Upper lobe of left lung (tissue), 6 donors: ENCODE measurements at regions not wholly inside any gene's neighbourhood (a gene's known extent, or its start where the extent isn't known, plus 50 kb on each side); places are given as distances from the start of the nearest gene placed in this dataset.

Experiments used
- ATAC-seq, 2 donors: fragments of 200-7000 bp; cut with Tn5 transposase; one replicate each; pipeline ENCODE4 v1.9.1; 2022; ENCODE audit warnings: mild to moderate bottlenecking in 2 of 2, moderate library complexity in 2 of 2; ENCODE audit not compliant: low FRiP score in 2 of 2
- DNase-seq, 2 donors: peaks; one replicate each; pipeline ENCODE4 v3.0.0-alpha.2; 2019 to 2020
- H3K27ac ChIP-seq, 4 donors: fragments of 200-600 bp; sonication (generic); one replicate each; pipeline ENCODE4 v1.5.1; 2016 to 2019
- H3K27me3 ChIP-seq, 4 donors: fragments of 200-600 bp; sonication (generic); one replicate each; pipeline ENCODE4 v1.5.1; 2017 to 2019
- H3K36me3 ChIP-seq, 4 donors: fragments of 200-600 bp; sonication (generic); one replicate each; pipeline ENCODE4 v1.5.1; 2016 to 2019
- H3K4me1 ChIP-seq, 4 donors: fragments of 200-600 bp; sonication (generic); one replicate each; pipeline ENCODE4 v1.5.1; 2018 to 2019
- H3K4me3 ChIP-seq, 4 donors: fragments of 200-600 bp; sonication (generic); one replicate each; pipeline ENCODE4 v1.5.1; 2017 to 2019; ENCODE audit warnings: mild to moderate bottlenecking in 2 of 4, moderate library complexity in 1 of 4
- H3K9me3 ChIP-seq, 4 donors: fragments of 200-600 bp; sonication (generic); one replicate each; pipeline ENCODE4 v1.5.1; 2018 to 2019
- CTCF ChIP-seq, 6 experiments: fragments of 450-650 bp in 4 of 6; fragments of 200-600 bp in 2 of 6; sonication (generic) in 2 of 6; IDR thresholded peaks; one replicate each; pipeline ENCODE4 v1.5.1; 2016 to 2019; ENCODE audit warnings: antibody characterized with exemption in 6 of 6
- EP300 ChIP-seq, 4 donors: sonication (generic); formaldehyde crosslinking; IDR thresholded peaks; one replicate each; pipeline ENCODE4 v1.5.1; 2017; ENCODE audit warnings: antibody characterized with exemption in 4 of 4, control low read depth in 2 of 4
- POLR2A ChIP-seq, 4 donors: fragments of 450-650 bp; IDR thresholded peaks; one replicate each; pipeline ENCODE4 v1.5.1; 2016 to 2017; ENCODE audit warnings: antibody characterized with exemption in 4 of 4, mild to moderate bottlenecking in 2 of 4
- POLR2AphosphoS5 ChIP-seq, 2 donors: sonication (generic); formaldehyde crosslinking; IDR thresholded peaks; one replicate each; pipeline ENCODE4 v1.5.1; 2017; ENCODE audit warnings: antibody characterized with exemption in 2 of 2
- WGBS, 2 donors: methylation state at CpG; one replicate each; pipeline ENCODE4 v1.1.5; 2017 to 2018; 5-methylcytosine and 5-hydroxymethylcytosine counted together
- donor health status: DM: no; HTN: no; CAD: no; lungs with moderate emphysema.
- donor health status: DM: no; HTN: yes; CAD: no; lungs with severe emphysema.

GRCh38 chr14:44271637-44272036, 235.4 kb downstream of the FSCB start:
- Histone ChIP-seq H3K4me1 (no peaks in the 10 kb centered on the region), H3K27me3 (no peaks in the 10 kb centered on the region), H3K9me3 (no peaks in the 10 kb centered on the region), H3K36me3 (no peaks in the 10 kb centered on the region), H3K4me3 (no peak overlapping the region), H3K27ac (no peak overlapping the region)
- ATAC-seq (no peak), DNase-seq (no peak)
- no peak for TF ChIP-seq EP300 (IDR thresholded peaks at IDR 0.05)
- 81 to 91% methylated on average over 2 of the region's 2 CpGs for WGBS, 2 donors

GRCh38 chr14:44271006-44271405, 236.1 kb downstream of the FSCB start:
- ATAC-seq, result no peak
- no peak for DNase-seq
- H3K4me1 ChIP-seq, result no peaks in the 10 kb centered on the region
- H3K27ac ChIP-seq, result no peak overlapping the region
- no peak overlapping the region for H3K4me3 ChIP-seq
- WGBS, 2 donors, result 84 to 90% methylated on average over 3 of the region's 3 CpGs
- H3K27me3 ChIP-seq, result no peaks in the 10 kb centered on the region
- no peaks in the 10 kb centered on the region for H3K9me3 ChIP-seq
- TF ChIP-seq EP300 (IDR thresholded peaks at IDR 0.05), result no peak
- TF ChIP-seq POLR2AphosphoS5 (IDR thresholded peaks at IDR 0.05), result no peak
- no peak for TF ChIP-seq POLR2A (IDR thresholded peaks at IDR 0.05)
- H3K36me3 ChIP-seq, result no peaks in the 10 kb centered on the region

GRCh38 chr14:44265246-44265645, 241.8 kb downstream of the FSCB start:
- 32 to 43% methylated on average over 2 of the region's 2 CpGs for WGBS, 2 donors
- no peak for ATAC-seq
- Histone ChIP-seq H3K36me3 (no peaks in the 10 kb centered on the region), H3K9me3 (peaks cover 0 to 6% (median 0%) of the 10 kb centered on the region in 4 donors), H3K4me1 (no peaks in the 10 kb centered on the region), H3K27me3 (no peaks in the 10 kb centered on the region), H3K4me3 (no peak overlapping the region), H3K27ac (no peak overlapping the region)
- no peak for DNase-seq
- TF ChIP-seq CTCF (IDR thresholded peaks at IDR 0.05), result no peak
- TF ChIP-seq EP300 (IDR thresholded peaks at IDR 0.05), result no peak
- no peak for TF ChIP-seq POLR2AphosphoS5 (IDR thresholded peaks at IDR 0.05)
- TF ChIP-seq POLR2A (IDR thresholded peaks at IDR 0.05), result no peak

GRCh38 chr14:44215660-44216059, 291.4 kb downstream of the FSCB start:
- TF ChIP-seq CTCF (IDR thresholded peaks at IDR 0.05) (no peak), POLR2A (IDR thresholded peaks at IDR 0.05) (no peak), POLR2AphosphoS5 (IDR thresholded peaks at IDR 0.05) (no peak), EP300 (IDR thresholded peaks at IDR 0.05) (no peak)
- Histone ChIP-seq H3K9me3 (peaks cover 0 to 5% (median 0%) of the 10 kb centered on the region in 4 donors), H3K27me3 (no peaks in the 10 kb centered on the region), H3K27ac (no peak overlapping the region), H3K36me3 (no peaks in the 10 kb centered on the region), H3K4me1 (no peaks in the 10 kb centered on the region), H3K4me3 (no peak overlapping the region)
- no peak for DNase-seq
- no peak for ATAC-seq

GRCh38 chr14:44211718-44212117, 295.4 kb downstream of the FSCB start:
- ATAC-seq (no peak), DNase-seq (no peak)
- TF ChIP-seq CTCF (IDR thresholded peaks at IDR 0.05), result no peak
- no peak for TF ChIP-seq EP300 (IDR thresholded peaks at IDR 0.05)
- TF ChIP-seq POLR2A (IDR thresholded peaks at IDR 0.05), result no peak
- TF ChIP-seq POLR2AphosphoS5 (IDR thresholded peaks at IDR 0.05), result no peak
- 50 to 79% methylated on average over 2 of the region's 2 CpGs for WGBS, 2 donors
- H3K27me3 ChIP-seq, result no peaks in the 10 kb centered on the region
- H3K4me1 ChIP-seq, result no peaks in the 10 kb centered on the region
- peaks cover 0 to 5% (median 0%) of the 10 kb centered on the region in 4 donors for H3K9me3 ChIP-seq
- H3K36me3 ChIP-seq, result no peaks in the 10 kb centered on the region
- no peak overlapping the region for H3K4me3 ChIP-seq
- H3K27ac ChIP-seq, result no peak overlapping the region

- Histone ChIP-seq H3K27me3 (no peaks in the 10 kb centered on the region), H3K4me1 (no peaks in the 10 kb centered on the region), H3K4me3 (no peak overlapping the region), H3K9me3 (no peaks in the 10 kb centered on the region), H3K36me3 (no peaks in the 10 kb centered on the region), H3K27ac (no peak overlapping the region)
- WGBS, 2 donors, result 36% methylated on average over 3 of the region's 3 CpGs
- DNase-seq (no peak), ATAC-seq (no peak)
- TF ChIP-seq CTCF (IDR thresholded peaks at IDR 0.05) (no peak), EP300 (IDR thresholded peaks at IDR 0.05) (no peak), POLR2A (IDR thresholded peaks at IDR 0.05) (no peak), POLR2AphosphoS5 (IDR thresholded peaks at IDR 0.05) (no peak)
These were observed 302.8 kb downstream of the FSCB start for GRCh38 chr14:44204061-44204835.
